Gastrocnemius medialis (tissue), 4 donors: ENCODE measurements at regions not wholly inside any gene's neighbourhood (a gene's known extent, or its start where the extent isn't known, plus 50 kb on each side); places are given as distances from the start of the nearest gene placed in this dataset.

ENCODE experiments used
- CTCF ChIP-seq, 5 experiments: fragments of 450-650 bp in 3 of 5; fragments of 200-600 bp in 2 of 5; sonication (generic) in 2 of 5; IDR thresholded peaks in 4 of 5; conservative IDR thresholded peaks in 1 of 5; 1 replicate in 4 of 5; 2 replicates in 1 of 5; pipeline ENCODE4 v1.5.1; 2016 to 2019; ENCODE audit warnings: antibody characterized with exemption in 5 of 5, mild to moderate bottlenecking in 3 of 5, moderate library complexity in 3 of 5
- POLR2A ChIP-seq, 2 donors: fragments of 450-650 bp; IDR thresholded peaks; one replicate each; pipeline ENCODE4 v1.6.1; 2017; ENCODE audit warnings: antibody characterized with exemption in 2 of 2, mild to moderate bottlenecking in 2 of 2, moderate library complexity in 2 of 2

- TF ChIP-seq POLR2A (IDR thresholded peaks at IDR 0.05) (no peak), CTCF (IDR thresholded peaks at IDR 0.05 in 4 of 5, conservative IDR thresholded peaks at IDR 0.05 in 1 of 5) (no peak)
Measured at GRCh38 chr5:116675626-116675910, 100.9 kb upstream of the SEMA6A start.
